GM12864 (cell line): ENCODE measurements at regions not wholly inside any gene's neighbourhood (a gene's known extent, or its start where the extent isn't known, plus 50 kb on each side); places are given as distances from the start of the nearest gene placed in this dataset.

Experiments
- DNase-seq: peaks from one replicate; pipeline ENCODE4 v3.0.0-alpha.2; 2011; ENCODE audit warnings: low read depth
- H3K4me3 ChIP-seq: 2 replicates; pipeline ENCODE4 v1.5.1; 2011; ENCODE audit warnings: mild to moderate bottlenecking, low read depth, low read length, control low read depth
- CTCF ChIP-seq: IDR thresholded peaks from 2 replicates; pipeline ENCODE4 v1.5.1; 2011; ENCODE audit warnings: low read depth, mild to moderate bottlenecking, moderate library complexity, low read length, control low read depth, inconsistent platforms; ENCODE audit errors: missing control alignments

- no peak for TF ChIP-seq CTCF
- DNase-seq, result no peak
These were observed 428.9 kb upstream of the ADGRL2 start for GRCh38 chr1:81371864-81372263.

GRCh38 chr1:81369833-81370232, 430.9 kb upstream of the ADGRL2 start:
- no peak for TF ChIP-seq CTCF
- H3K4me3 ChIP-seq, result no peak overlapping the region

More at GRCh38 chr1:81371864-81372263, 428.9 kb upstream of the ADGRL2 start:
- no peak overlapping the region for H3K4me3 ChIP-seq

GRCh38 chr1:81366173-81366572, 434.6 kb upstream of the ADGRL2 start:
- no peak overlapping the region for H3K4me3 ChIP-seq
- DNase-seq, result no peak
- TF ChIP-seq CTCF, result no peak

More at GRCh38 chr1:81369833-81370232, 430.9 kb upstream of the ADGRL2 start:
- no peak for DNase-seq

GRCh38 chr1:81364088-81364487, 436.6 kb upstream of the ADGRL2 start:
- H3K4me3 ChIP-seq, result no peak overlapping the region
- no peak for DNase-seq
- no peak for TF ChIP-seq CTCF

GRCh38 chr1:81358151-81358550, 442.6 kb upstream of the ADGRL2 start:
- no peak for TF ChIP-seq CTCF
- DNase-seq, result no peak
- no peak overlapping the region for H3K4me3 ChIP-seq

- TF ChIP-seq CTCF, result no peak
- H3K4me3 ChIP-seq, result no peak overlapping the region
- DNase-seq, result no peak
These were observed 448.9 kb upstream of the ADGRL2 start for GRCh38 chr1:81351864-81352263.

- TF ChIP-seq CTCF, result no peak
- H3K4me3 ChIP-seq, result no peak overlapping the region
- no peak for DNase-seq
These were observed 451.4 kb upstream of the ADGRL2 start for GRCh38 chr1:81349194-81349965.
